HG03432 (cell line): ENCODE measurements at regions not wholly inside any gene's neighbourhood (a gene's known extent, or its start where the extent isn't known, plus 50 kb on each side); places are given as distances from the start of the nearest gene placed in this dataset.
"Not testable (repeated sequence)": the region's sequence is repeated elsewhere in the genome, so short reads cannot be mapped to it uniquely, and the experiment has no call there.

ENCODE experiments used
- ATAC-seq: cut with Tn5 transposase; IDR thresholded peaks from one replicate; pipeline ENCODE4 v1.9.1; 2021; ENCODE audit warnings: mild to moderate bottlenecking, moderate library complexity; ENCODE audit not compliant: unreplicated experiment

DNA sequence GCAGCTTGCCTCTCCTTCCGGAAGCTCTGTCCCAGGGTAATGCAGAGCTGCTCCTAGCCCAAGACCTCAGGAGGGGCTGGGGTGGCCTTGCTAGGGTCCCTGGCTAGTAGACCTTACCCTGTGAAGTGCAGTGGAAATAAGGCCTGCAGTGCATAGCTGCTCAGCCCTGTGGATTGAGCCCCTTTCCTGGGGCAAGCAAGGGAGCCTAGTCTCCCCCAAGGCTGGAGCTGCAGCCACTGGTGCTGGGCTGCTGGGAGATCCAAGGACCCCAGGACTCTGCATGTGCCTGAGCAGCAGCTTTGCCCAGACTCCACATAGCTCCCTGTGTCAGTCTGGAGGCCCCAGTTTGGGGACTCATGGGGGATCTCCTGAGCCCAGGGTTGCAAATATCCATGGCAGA, 57.9 kb downstream of the FANCF start:
- ATAC-seq: no peak

DNA sequence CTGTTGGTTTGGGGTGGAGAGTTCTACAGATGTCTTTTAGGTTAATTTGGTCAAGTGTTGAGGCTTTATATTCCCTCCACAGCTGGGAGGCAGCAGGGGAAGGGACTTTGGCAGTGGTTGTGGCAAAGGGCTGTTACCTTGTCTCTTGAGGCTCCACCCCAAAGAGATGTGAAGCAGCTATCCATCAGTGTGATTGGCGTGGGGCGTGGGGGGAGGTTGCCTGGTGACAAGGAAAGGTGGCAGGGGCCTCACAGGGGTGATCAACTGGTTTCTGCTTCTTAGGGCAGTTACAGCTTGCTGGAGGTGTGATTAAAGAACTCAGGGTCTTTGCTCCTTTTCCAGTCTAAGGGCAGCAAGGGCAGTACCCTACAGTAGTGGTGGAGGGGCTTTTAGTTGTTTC, 59.3 kb downstream of the FANCF start:
- no peak for ATAC-seq

DNA sequence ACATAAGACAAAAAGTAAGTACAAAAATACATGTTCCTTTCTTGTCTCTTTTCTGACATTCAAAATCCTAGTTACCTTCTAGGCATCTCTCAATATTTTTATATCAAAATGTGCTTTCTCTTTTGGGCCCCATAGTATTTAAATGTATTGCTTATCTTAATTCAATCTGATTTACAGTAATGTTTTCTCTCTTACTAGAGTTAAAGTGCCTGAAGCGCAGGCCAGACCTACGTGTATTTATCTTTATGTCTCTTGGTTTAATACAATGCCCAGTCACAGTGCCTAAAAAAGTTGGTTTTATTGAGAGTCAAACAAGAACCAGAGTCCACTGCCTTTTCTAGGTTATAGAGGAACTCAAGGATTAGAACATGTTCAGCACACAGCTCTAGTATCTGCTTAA, 64.3 kb downstream of the FANCF start:
- no peak for ATAC-seq

DNA sequence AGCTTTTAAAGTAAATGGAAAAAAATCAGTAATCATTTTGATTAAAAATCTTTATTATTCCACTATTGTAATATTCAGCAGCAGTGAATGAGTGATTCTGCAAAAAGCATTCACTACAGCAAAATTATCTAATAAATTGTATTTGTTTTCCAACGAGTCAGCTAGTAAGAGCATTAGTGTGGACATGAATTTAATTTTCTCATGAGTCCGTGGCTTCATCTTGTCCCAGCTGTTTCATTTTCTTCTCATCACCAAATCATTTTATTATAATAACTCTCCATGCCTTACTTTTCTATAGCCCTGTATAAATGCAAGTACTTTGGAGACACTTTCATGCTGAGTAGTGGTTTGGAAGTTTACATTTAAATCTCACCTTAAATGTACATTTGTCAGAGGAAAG, 66.2 kb downstream of the FANCF start:
- ATAC-seq: no peak

DNA sequence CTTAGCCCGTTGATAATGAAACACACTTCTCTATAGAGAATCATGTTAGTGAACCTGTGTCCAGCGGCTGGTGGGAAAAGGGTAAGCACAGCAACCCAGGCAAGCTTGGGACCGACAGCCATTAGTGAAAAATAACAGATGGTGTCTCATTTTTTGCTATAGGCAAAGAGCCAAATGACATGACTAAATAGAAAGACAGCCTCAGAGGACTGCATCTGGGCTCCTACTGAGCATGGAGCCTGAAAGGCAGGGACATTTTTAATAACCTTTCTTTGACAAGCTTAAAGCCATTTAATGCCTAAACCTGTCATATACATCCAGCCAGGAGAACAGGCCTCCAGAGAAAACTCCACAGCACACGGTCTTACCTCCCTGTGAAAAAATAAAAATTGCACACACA, 67.0 kb downstream of the FANCF start:
- no peak for ATAC-seq

DNA sequence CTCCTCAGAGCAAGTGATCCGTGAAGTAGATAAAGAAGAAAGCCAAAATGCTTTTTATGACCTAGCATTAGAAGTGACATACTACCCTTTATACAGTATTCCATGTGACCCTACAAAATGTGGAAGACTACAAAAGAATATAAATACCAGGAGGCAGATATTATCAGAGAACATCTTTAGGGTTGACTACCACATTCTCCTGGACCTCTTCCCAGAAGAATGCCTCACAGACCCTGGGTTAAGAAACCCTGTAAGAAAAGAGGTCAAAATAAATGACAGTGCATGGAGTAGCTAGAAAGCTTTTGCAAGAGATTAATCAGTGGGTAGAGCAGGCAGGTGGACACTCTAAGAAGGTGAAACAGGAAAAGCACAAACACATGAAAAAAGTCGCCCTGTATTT, 69.2 kb downstream of the FANCF start:
- no peak for ATAC-seq

DNA sequence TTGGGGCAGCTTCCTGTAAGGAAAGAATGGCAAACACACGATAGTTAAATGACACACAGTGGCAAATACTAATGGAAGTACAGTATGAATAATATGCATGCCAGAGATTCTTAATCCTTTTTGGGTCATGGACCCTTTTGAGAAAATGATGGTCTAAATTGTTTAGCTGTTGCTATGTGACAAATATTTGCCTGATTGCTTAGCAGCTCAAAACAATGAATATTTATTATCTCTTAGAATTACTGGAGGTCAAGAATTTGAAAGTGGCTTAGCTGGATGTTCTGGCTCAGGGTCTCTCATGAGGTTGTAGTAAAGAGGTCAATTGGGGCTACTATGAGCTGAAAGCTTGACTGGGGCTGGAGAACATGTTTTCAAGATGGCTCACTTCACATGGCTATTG, 69.7 kb downstream of the FANCF start:
- ATAC-seq: no peak

DNA sequence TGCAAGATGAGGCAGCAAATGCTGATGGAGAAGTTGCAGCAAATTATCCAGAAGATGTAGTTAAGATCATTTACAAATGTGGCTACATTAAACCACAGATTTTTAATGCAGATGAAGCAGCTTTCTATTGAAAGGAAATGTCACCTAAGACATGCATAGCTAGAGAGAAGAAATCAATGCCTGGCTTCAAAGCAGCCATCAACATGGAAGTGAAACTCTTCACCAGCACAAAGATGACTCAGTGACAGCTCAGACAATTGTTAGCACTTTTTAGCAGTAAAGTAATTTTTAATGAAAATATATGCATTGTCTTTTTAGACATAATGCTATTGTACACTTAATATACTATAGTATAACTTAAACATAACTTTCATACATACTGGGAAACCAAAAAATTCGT, 71.4 kb downstream of the FANCF start:
- peak; percentile 96 for ATAC-seq

DNA sequence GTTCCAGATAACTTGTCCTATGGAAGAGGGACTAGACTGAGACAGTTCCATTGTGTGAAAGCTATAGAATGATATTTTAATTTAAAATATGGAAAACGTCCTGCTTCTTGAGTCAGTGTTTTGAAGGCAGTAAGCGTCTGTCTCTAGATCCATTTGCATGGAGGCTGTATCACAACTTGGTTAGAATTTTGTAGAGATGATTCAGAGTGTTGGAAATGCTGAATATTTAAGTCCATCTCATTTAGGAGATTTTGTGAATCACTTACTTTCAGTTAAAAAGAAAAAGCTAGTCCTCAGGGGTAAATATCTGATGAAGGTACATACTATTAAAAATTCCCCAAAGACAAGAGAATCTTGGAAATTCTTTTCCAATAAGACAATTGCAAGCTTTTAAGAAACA, 72.7 kb downstream of the FANCF start:
- ATAC-seq: no peak

DNA sequence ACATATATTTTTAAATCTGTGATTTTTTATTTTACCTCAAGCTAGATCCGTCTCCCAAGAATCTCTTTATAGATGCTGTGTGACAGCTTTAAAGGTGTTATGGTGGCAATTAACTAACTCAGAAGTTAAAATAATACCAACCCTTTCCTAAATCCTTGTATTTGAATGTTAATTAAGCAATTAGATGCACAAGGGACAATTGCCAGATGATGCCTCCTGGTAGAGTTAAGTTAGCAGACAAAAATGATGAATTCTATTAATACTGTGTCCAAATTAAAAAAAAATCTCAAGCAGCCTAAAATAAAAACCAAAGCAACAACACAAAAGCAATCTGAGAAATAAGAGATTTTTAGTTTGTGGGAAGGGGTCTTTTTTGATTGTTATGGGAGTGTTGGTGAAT, 78.9 kb downstream of the FANCF start:
- ATAC-seq: no peak

DNA sequence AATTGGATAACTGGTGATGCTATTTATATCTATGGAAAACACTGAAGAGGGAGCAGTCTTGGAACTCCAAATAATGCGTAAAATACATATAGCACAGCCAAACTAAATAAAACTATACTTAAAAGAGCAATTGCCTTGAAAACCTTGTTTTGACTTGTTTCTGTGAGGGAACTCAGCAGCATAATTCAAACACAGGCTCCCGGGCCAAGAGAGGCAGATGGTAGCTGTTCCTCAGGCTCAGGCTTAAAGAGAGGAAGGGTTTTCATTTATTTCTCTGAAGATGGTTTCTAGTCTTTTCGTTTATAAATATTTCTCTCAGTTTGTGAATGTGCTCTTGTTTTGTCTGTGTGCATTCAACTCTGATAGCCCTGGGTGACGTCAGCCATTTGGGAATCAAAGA, 82.4 kb downstream of the FANCF start:
- ATAC-seq: no peak

DNA sequence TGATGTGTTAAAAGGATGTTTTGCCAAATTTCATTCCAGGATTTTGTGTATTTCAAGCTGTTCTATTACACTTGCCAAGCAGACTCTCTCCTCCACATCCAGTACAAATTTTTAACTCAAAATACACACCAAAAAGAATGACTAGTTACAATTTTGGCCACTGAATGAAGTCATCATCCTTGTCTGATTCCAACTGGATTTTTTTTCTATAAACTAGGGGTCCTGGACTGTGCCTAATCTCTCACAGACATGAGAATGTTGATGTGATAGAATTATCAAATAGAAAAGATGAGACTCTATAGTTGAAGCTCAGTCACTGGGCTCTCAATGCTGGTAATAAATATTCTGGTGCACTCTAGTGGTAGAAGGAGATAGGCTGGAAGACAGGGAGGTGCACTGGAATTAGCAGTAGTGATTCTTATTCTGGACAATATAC, 85.8 kb downstream of the FANCF start:
- ATAC-seq: peak; percentile 60

DNA sequence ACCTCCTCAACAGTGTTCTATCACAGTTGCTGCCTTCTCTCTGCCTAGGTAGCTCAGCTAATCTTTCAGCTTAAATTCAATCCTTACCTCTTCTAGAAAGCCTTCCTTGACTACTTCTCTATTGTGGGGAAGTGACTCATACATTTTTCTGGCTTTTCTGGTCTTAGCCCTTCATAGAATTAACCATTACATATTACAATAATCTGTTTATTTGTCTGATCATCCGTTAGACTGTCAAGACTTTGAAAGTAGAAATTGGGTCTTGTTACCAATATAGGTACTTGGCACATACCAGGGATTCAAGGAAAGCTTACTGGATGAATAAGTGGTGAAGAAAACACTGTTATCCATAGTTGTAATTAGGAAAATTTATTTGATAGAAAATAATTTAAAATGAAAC, 89.6 kb downstream of the FANCF start:
- no peak for ATAC-seq

DNA sequence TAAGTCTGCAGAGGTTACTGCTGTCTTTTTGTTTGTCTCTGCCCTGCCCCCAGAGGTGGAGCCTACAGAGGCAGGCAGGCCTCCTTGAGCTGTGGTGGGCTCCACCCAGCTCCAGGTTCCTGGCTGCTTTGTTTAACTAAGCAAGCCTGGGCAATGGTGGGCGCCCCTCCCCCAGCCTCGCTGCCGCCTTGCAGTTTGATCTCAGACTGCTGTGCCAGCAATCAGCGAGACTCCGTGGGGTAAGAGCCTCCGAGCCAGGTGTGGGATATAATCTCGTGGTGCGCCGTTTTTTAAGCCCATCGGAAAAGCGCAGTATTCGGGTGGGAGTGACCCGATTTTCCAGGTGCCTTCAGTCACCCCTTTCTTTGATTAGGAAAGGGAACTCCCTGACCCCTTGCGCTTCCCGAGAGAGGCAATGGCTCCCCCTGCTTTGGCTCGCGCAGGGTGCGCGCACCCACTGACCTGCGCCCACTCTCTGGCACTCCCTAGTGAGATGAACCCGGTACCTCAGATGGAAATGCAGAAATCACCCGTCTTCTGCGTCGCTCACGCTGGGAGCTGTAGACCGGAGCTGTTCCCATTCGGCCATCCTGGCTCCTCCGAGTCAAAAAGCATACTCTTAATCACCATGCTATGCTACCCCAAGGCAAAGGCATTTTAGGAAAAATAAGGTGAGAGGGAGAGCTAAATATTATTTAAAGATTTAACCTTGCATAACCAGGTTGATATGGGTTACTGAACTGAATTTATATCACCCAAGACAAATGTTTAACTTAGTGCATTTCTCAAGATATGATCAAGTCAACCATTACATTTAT, 96.8 kb downstream of the FANCF start:
- not testable (repeated sequence) for ATAC-seq

DNA sequence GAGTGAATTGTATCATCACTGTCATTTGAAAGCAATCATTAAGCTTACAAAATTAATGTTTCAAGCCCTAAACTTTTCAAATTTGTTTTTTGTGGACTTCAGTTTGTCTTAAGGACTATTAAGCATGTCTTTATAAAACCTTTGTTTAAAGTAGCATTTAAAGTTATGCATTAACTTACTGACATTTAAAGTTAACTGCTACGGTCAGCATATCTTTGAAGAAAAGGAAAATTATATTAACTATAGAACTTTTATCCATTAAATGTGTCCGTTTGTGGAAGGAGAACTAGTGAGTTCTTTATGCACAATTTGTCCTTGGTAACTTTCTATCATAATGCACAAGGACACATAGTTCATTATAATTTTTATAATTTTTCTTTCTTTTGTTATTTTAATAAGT, 103.4 kb downstream of the FANCF start:
- no peak for ATAC-seq

DNA sequence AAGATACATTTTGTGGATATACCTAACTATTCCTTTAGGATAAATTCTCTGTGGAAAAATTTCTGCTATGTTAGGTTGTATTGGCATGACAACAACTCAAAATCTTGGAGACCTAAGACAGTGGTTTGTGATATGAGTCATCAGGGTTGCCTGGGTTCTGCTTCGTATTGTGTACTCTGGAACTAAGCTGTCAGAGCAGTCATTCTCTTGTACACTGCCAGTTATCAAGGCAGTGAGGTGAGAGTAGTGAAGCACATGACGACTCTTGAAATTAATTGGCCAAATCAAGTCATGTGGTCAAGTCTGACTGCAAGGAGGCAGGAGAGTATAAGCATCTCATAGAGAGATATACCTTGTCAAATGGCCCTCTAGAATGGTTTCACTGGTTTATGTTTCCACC, 104.4 kb downstream of the FANCF start:
- peak; percentile 85 for ATAC-seq

DNA sequence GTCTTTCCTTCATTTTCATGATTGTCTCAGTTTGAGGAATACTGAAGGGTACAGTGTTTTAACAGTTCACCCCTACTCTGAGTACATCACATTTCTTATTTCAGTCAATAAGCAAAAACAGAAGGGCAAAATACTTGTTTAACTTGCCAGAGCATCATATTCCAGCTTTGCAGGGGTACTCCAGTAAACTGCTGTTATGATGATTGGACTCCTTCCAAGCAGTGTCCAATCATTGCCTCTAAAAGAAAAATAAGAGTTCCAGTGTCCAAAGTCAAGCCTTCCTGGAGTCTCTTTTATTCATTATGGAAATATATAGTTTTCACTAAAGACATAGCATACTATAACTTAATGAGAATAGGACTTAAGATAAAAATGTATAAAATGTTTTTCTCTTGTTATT, 105.1 kb downstream of the FANCF start:
- ATAC-seq: no peak

DNA sequence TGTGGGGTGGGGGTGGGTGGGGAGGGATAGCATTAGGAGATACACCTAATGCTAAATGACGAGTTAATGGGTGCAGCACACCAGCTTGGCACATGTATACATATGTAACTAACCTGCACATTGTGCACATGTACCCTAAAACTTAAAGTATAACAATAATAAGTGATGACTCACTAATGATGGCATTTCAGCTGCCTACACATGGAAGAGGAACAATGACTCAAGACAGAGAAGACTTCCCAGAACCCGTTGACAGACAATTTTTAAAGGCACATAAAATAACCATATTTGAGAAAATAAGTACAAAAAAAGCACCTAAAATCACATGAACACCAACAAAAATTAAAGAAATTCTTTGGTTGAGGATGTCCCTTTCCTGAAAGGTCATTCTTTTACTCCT, 107.3 kb downstream of the FANCF start:
- not testable (repeated sequence) for ATAC-seq

DNA sequence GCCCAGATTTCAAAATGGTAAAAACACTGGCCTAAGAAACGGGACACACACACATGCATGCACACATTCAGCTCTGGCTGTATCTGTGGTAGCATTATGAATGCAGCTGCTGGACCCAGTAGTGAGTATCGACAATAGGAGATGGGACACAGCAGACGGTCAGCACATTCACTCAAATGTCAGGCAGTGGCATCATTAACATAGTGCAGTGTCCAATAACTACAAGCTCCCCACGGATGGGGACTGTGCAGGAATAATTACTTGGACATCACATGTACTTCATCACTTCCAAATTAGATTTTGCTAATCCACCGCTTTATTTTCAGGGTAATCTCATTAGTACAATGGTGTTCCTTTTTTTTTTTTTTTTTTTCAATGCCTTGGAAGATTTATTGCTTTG, 109.5 kb downstream of the FANCF start:
- ATAC-seq: no peak

DNA sequence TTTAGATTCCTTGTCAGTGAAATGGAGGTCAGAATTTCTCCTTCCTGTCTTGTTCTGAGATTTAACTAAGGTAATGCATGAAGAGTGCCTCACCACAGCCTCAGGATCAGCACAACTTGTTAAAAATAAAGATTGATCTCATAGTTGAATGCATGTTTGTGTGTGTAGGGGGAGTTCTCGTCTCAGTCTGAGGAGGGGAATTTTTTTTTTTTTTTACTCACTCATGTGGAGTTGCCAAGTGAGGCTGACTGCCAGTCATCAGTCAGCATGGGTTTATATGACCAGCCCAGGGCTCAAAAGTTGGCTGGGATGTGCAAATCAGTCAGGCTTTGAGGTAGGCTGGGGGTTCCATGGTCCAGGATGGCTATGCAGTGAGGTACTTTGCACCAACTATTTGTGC, 113.2 kb downstream of the FANCF start:
- no peak for ATAC-seq

DNA sequence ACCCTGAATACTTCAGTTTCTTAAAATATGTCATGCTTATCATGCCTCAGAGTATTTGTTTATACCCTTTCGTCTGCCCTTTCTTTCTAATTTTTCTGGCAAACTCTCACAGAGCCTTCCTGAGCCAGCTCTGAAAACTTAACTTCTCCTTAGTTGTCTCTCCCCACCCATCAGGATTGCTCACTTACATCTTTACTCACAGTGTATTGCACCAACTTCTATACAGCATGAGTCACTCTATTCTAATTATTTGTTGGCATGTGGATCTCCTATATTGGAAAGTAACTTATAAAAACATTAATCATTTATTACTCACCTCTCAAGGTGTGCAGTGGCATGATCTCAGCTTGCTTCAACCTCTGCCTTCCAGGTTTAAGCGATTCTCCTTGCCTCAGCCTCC, 114.9 kb downstream of the FANCF start:
- no peak for ATAC-seq

DNA sequence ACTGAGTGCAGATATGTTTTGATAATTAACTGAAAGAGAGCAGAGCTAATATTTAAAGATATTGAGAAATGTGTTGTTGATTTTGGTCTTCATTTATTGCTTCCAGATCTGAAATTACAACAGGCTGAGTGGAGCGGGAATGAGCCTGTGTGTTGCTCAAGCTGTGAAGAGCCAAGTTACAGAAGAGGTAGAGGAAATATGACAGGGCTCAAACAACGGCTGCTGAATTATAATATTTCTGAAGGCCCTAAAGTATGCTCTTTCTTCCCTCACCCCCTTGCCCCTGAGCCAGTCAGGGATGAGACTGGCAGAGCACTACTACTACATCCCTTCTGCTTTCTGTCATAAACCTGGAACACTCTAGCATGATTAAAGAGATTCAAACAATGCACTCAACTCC, 115.6 kb downstream of the FANCF start:
- ATAC-seq: no peak

DNA sequence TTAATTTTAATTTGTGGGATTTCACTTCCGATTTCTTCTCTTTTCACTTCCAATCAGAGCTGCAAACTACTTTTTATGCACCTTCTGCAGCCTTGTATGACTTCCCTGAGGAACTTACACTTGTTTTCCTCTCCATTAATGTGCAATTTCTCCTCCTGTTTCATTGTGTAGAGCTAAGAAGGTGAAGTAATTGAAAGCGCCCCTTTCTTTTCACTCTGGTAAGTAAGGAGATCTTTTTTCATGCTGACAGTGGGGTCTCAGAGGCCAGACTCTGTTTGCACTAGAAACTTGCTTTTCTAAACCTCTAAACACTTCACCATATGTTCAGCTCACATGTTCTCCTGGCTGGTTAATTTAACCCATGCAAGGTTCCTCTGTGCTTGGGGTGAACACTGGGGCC, 117.0 kb downstream of the FANCF start:
- ATAC-seq: no peak
